ENCODE measurements at regions not wholly inside any gene's neighbourhood (a gene's known extent, or its start where the extent isn't known, plus 50 kb on each side); places are given as distances from the start of the nearest gene placed in this dataset.
"Not testable (repeated sequence)": the region's sequence is repeated elsewhere in the genome, so short reads cannot be mapped to it uniquely, and the experiment has no call there.

DNA sequence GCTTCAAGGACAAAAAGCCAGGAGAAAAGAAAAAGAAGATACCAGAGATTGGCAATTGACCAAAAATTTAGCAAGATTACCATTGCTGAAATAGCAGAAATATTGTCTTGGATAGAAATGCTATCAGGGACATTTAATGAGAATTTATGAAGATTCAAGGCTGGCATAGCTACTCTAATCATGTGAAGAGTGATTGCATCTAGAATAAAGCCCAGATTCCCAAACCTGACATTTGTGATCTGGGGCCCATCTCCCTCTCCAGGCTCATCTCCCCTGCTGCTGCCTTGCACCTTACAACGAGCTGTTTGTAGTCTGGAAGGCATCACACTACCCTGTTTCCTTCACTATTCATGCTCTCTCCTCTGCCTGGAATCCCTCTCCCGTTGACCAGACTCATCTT, 114.5 kb downstream of the C9orf152 start:
- no peak for TF ChIP-seq ZFP3 (CRISPR knock-in tag; IDR thresholded peaks at IDR 0.05)
- TF ChIP-seq CSDC2 (CRISPR knock-in tag; IDR thresholded peaks at IDR 0.05) = peak; percentile 39; the same call in 1 of the 2 replicates
- TF ChIP-seq, protein P1, sequence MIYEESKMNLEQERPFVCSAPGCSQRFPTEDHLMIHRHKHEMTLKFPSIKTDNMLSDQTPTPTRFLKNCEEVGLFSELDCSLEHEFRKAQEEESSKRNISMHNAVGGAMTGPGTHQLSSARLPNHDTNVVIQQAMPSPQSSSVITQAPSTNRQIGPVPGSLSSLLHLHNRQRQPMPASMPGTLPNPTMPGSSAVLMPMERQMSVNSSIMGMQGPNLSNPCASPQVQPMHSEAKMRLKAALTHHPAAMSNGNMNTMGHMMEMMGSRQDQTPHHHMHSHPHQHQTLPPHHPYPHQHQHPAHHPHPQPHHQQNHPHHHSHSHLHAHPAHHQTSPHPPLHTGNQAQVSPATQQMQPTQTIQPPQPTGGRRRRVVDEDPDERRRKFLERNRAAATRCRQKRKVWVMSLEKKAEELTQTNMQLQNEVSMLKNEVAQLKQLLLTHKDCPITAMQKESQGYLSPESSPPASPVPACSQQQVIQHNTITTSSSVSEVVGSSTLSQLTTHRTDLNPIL (CRISPR knock-in tag; IDR thresholded peaks at IDR 0.05; ENCODE audit: low read depth) = no peak
- peak; percentile 63 for TF ChIP-seq ISL1 (CRISPR knock-in tag; IDR thresholded peaks at IDR 0.05)
- no peak for TF ChIP-seq ZNF565 (CRISPR knock-in tag; conservative IDR thresholded peaks at IDR 0.05; ENCODE audit: low read depth)
- TF ChIP-seq SNAI2 (CRISPR knock-in tag; IDR thresholded peaks at IDR 0.05) = 0 out of 2 replicates have a peak, but pooled peaks have one; percentile 18
- TF ChIP-seq ESRRG (CRISPR knock-in tag; IDR thresholded peaks at IDR 0.05) = no peak

DNA sequence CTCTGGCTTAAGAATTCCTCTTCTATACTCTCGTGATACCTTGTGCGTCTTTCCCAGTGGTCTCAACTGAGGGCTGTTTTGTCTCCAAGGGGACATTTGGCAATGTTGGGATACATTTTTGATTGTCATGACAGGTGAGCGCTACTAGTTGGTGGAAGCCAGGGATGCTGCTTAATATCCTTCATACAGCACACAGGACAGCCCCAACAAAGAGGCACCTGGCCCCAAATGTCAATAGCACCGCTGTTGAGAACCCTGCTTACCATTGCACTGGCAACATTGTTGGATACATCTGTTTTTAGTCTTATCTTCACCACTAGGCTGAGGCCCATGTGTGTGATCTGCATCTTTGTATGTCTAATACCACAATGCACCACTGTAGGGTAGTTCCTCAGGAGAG, 114.1 kb downstream of the C9orf152 start:
- TF ChIP-seq, protein P2, sequence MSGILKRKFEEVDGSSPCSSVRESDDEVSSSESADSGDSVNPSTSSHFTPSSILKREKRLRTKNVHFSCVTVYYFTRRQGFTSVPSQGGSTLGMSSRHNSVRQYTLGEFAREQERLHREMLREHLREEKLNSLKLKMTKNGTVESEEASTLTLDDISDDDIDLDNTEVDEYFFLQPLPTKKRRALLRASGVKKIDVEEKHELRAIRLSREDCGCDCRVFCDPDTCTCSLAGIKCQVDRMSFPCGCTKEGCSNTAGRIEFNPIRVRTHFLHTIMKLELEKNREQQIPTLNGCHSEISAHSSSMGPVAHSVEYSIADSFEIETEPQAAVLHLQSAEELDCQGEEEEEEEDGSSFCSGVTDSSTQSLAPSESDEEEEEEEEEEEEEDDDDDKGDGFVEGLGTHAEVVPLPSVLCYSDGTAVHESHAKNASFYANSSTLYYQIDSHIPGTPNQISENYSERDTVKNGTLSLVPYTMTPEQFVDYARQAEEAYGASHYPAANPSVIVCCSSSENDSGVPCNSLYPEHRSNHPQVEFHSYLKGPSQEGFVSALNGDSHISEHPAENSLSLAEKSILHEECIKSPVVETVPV (CRISPR knock-in tag; IDR thresholded peaks at IDR 0.05) = no peak
- no peak; the same call in 2 of the 3 replicates for ATAC-seq

More for the DNA sequence above, 114.5 kb downstream of the C9orf152 start:
- ATAC-seq = peak; percentile 74

DNA sequence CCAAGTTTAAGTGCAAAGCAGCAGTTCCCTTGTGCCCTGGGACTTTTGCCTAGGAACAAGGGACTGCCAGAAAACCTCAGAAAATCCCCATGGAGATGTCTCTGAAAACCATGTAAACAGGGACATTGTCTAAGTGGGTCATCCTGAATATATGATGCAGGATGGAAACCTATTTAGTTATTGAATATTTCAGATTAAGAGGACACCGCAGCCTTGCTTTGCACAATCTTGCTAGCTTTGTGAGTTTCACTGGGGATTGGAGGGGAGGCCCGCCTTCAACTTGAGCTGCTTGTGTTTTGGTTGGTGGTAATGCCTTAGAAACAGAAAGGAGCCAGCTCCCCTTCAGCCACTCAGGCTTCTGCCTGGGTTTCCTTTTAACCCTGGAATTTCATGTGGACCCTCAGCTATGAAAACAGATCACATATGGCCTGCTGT, 112.8 kb downstream of the C9orf152 start:
- no peak for TF ChIP-seq OSR1 (CRISPR knock-in tag; IDR thresholded peaks at IDR 0.05)
- TF ChIP-seq, protein P3, sequence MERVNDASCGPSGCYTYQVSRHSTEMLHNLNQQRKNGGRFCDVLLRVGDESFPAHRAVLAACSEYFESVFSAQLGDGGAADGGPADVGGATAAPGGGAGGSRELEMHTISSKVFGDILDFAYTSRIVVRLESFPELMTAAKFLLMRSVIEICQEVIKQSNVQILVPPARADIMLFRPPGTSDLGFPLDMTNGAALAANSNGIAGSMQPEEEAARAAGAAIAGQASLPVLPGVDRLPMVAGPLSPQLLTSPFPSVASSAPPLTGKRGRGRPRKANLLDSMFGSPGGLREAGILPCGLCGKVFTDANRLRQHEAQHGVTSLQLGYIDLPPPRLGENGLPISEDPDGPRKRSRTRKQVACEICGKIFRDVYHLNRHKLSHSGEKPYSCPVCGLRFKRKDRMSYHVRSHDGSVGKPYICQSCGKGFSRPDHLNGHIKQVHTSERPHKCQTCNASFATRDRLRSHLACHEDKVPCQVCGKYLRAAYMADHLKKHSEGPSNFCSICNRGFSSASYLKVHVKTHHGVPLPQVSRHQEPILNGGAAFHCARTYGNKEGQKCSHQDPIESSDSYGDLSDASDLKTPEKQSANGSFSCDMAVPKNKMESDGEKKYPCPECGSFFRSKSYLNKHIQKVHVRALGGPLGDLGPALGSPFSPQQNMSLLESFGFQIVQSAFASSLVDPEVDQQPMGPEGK (CRISPR knock-in tag; IDR thresholded peaks at IDR 0.05; ENCODE audit: borderline replicate concordance) = no peak
- no peak for TF ChIP-seq ZNF565 (CRISPR knock-in tag; conservative IDR thresholded peaks at IDR 0.05; ENCODE audit: low read depth)
- no peak for TF ChIP-seq ZNF8 (CRISPR knock-in tag; IDR thresholded peaks at IDR 0.05)
- TF ChIP-seq ZFP3 (CRISPR knock-in tag; IDR thresholded peaks at IDR 0.05) = no peak
- TF ChIP-seq, protein P4, sequence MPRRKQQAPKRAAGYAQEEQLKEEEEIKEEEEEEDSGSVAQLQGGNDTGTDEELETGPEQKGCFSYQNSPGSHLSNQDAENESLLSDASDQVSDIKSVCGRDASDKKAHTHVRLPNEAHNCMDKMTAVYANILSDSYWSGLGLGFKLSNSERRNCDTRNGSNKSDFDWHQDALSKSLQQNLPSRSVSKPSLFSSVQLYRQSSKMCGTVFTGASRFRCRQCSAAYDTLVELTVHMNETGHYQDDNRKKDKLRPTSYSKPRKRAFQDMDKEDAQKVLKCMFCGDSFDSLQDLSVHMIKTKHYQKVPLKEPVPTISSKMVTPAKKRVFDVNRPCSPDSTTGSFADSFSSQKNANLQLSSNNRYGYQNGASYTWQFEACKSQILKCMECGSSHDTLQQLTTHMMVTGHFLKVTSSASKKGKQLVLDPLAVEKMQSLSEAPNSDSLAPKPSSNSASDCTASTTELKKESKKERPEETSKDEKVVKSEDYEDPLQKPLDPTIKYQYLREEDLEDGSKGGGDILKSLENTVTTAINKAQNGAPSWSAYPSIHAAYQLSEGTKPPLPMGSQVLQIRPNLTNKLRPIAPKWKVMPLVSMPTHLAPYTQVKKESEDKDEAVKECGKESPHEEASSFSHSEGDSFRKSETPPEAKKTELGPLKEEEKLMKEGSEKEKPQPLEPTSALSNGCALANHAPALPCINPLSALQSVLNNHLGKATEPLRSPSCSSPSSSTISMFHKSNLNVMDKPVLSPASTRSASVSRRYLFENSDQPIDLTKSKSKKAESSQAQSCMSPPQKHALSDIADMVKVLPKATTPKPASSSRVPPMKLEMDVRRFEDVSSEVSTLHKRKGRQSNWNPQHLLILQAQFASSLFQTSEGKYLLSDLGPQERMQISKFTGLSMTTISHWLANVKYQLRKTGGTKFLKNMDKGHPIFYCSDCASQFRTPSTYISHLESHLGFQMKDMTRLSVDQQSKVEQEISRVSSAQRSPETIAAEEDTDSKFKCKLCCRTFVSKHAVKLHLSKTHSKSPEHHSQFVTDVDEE (CRISPR knock-in tag; IDR thresholded peaks at IDR 0.05) = no peak
- no peak for TF ChIP-seq GLIS3 (CRISPR knock-in tag; IDR thresholded peaks at IDR 0.05)
- TF ChIP-seq TCF4 (CRISPR knock-in tag; IDR thresholded peaks at IDR 0.05; ENCODE audit: borderline replicate concordance) = no peak
- TF ChIP-seq, protein P5, sequence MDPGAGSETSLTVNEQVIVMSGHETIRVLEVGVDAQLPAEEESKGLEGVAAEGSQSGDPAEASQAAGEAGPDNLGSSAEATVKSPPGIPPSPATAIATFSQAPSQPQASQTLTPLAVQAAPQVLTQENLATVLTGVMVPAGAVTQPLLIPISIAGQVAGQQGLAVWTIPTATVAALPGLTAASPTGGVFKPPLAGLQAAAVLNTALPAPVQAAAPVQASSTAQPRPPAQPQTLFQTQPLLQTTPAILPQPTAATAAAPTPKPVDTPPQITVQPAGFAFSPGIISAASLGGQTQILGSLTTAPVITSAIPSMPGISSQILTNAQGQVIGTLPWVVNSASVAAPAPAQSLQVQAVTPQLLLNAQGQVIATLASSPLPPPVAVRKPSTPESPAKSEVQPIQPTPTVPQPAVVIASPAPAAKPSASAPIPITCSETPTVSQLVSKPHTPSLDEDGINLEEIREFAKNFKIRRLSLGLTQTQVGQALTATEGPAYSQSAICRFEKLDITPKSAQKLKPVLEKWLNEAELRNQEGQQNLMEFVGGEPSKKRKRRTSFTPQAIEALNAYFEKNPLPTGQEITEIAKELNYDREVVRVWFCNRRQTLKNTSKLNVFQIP (CRISPR knock-in tag; IDR thresholded peaks at IDR 0.05; ENCODE audit: borderline replicate concordance, low read depth) = no peak
- ATAC-seq = no peak

DNA sequence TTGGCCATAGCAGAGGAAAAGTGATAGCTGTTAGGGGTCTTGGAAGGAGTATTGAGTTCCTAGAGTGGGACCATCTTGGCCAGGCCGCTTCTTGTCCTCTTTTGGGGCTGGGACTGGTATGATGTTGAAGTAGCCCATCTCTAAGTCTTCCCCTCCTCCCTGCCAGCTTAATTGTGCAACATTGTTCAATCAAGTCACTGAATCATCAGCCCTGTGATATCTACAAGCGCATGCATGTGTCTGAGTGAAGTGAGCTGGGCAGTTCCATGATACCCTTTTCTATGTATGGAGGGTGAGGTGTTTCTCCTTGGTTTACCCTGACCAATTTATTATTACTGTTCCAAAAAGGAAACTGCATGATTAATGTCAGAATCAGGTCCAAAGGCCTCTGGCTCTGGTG, 112.2 kb downstream of the C9orf152 start:
- TF ChIP-seq, protein P1 (CRISPR knock-in tag; IDR thresholded peaks at IDR 0.05; ENCODE audit: low read depth) = no peak
- TF ChIP-seq ZNF8 (CRISPR knock-in tag; IDR thresholded peaks at IDR 0.05) (no peak), ZFP3 (CRISPR knock-in tag; IDR thresholded peaks at IDR 0.05) (no peak), CSDC2 (CRISPR knock-in tag; IDR thresholded peaks at IDR 0.05) (no peak), ZNF70 (CRISPR knock-in tag; IDR thresholded peaks at IDR 0.05) (no peak)
- TF ChIP-seq, protein P2 (CRISPR knock-in tag; IDR thresholded peaks at IDR 0.05) = no peak
- no peak for ATAC-seq

DNA sequence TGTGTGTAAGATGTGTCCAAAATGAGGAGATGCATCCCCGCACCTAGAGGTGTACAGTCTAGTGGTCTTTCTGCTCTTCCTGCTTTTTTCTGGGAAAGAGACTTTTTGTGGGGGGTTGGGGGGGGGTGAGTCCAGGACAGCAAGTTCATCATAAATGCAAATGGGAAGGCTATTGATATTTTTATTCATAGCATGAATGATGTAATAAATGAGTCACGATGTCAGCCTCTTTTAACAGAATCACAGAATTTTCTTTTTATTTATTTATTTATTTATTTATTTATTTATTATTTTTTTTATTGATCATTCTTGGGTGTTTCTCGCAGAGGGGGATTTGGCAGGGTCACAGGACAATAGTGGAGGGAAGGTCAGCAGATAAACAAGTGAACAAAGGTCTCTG, 111.3 kb downstream of the C9orf152 start:
- not testable (repeated sequence) for ATAC-seq
